ENCODE measurements at regions not wholly inside any gene's neighbourhood (a gene's known extent, or its start where the extent isn't known, plus 50 kb on each side); places are given as distances from the start of the nearest gene placed in this dataset.

- TF ChIP-seq SIN3A (IDR thresholded peaks at IDR 0.05; ENCODE audit: borderline replicate concordance, insufficient read depth, low read depth, low read length) (no peak), POLR2AphosphoS5 (IDR thresholded peaks at IDR 0.05; ENCODE audit: low read depth, low read length) (no peak), TCF7L2 (IDR thresholded peaks at IDR 0.05; ENCODE audit: low read depth, low read length) (no peak)
- TF ChIP-seq, protein P1, sequence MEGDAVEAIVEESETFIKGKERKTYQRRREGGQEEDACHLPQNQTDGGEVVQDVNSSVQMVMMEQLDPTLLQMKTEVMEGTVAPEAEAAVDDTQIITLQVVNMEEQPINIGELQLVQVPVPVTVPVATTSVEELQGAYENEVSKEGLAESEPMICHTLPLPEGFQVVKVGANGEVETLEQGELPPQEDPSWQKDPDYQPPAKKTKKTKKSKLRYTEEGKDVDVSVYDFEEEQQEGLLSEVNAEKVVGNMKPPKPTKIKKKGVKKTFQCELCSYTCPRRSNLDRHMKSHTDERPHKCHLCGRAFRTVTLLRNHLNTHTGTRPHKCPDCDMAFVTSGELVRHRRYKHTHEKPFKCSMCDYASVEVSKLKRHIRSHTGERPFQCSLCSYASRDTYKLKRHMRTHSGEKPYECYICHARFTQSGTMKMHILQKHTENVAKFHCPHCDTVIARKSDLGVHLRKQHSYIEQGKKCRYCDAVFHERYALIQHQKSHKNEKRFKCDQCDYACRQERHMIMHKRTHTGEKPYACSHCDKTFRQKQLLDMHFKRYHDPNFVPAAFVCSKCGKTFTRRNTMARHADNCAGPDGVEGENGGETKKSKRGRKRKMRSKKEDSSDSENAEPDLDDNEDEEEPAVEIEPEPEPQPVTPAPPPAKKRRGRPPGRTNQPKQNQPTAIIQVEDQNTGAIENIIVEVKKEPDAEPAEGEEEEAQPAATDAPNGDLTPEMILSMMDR (IDR thresholded peaks at IDR 0.05) = no peak
- TF ChIP-seq, protein P2, sequence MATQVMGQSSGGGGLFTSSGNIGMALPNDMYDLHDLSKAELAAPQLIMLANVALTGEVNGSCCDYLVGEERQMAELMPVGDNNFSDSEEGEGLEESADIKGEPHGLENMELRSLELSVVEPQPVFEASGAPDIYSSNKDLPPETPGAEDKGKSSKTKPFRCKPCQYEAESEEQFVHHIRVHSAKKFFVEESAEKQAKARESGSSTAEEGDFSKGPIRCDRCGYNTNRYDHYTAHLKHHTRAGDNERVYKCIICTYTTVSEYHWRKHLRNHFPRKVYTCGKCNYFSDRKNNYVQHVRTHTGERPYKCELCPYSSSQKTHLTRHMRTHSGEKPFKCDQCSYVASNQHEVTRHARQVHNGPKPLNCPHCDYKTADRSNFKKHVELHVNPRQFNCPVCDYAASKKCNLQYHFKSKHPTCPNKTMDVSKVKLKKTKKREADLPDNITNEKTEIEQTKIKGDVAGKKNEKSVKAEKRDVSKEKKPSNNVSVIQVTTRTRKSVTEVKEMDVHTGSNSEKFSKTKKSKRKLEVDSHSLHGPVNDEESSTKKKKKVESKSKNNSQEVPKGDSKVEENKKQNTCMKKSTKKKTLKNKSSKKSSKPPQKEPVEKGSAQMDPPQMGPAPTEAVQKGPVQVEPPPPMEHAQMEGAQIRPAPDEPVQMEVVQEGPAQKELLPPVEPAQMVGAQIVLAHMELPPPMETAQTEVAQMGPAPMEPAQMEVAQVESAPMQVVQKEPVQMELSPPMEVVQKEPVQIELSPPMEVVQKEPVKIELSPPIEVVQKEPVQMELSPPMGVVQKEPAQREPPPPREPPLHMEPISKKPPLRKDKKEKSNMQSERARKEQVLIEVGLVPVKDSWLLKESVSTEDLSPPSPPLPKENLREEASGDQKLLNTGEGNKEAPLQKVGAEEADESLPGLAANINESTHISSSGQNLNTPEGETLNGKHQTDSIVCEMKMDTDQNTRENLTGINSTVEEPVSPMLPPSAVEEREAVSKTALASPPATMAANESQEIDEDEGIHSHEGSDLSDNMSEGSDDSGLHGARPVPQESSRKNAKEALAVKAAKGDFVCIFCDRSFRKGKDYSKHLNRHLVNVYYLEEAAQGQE (IDR thresholded peaks at IDR 0.05; ENCODE audit: insufficient read depth in 1 of 2, low read depth in 2 of 2, low read length in 1 of 2) = no peak
Observed at GRCh38 chr18:56172527-56172926, 465.9 kb downstream of the TXNL1 start.

Measured in Panc1 (cell line).